ENCODE measurements at regions not wholly inside any gene's neighbourhood (a gene's known extent, or its start where the extent isn't known, plus 50 kb on each side); places are given as distances from the start of the nearest gene placed in this dataset.

- Histone ChIP-seq H3K27me3 (ENCODE audit: control insufficient read depth in 2 of 2, insufficient read depth in 2 of 2, low read length in 2 of 2) (no peaks in the 10 kb centered on the region), H3K79me2 (ENCODE audit: insufficient read depth, low read length) (no peaks in the 10 kb centered on the region), H3K27ac (ENCODE audit: low read depth in 1 of 2, low read length in 2 of 2) (no peak overlapping the region), H3K4me2 (replicated peaks; ENCODE audit: extremely low read depth, low read length, poor library complexity, severe bottlenecking) (no peak overlapping the region), H3K9me3 (replicated peaks in 1 of 2; ENCODE audit: control insufficient read depth in 1 of 2, insufficient read depth in 1 of 2, low read length in 2 of 2) (no peaks in the 10 kb centered on the region), H3K4me1 (ENCODE audit: control insufficient read depth in 1 of 2, insufficient read depth in 2 of 2, low read length in 2 of 2) (no peaks in the 10 kb centered on the region), H3K4me3 (replicated peaks in 1 of 3; ENCODE audit: low read depth in 2 of 3, low read length in 3 of 3) (no peak overlapping the region), H4K20me1 (ENCODE audit: insufficient read depth, low read length) (no peaks in the 10 kb centered on the region), H3K9ac (ENCODE audit: insufficient read depth, low read length, poor library complexity, severe bottlenecking) (no peak overlapping the region), H3K36me3 (replicated peaks in 1 of 2; ENCODE audit: control insufficient read depth in 1 of 2, insufficient read depth in 2 of 2, low read length in 2 of 2) (no peaks in the 10 kb centered on the region), H2AFZ (ENCODE audit: insufficient read depth, low read depth, low read length, poor library complexity, severe bottlenecking) (no peak overlapping the region)
- Mint-ChIP-seq H3K9me3 (peaks cover 0 to 7% (median 0%) of the 10 kb centered on the region in 7 donors), H3K36me3 (no peaks in the 10 kb centered on the region), H3K4me1 (no peaks in the 10 kb centered on the region), H3K27me3 (ENCODE audit: low read depth in 3 of 3) (peaks cover 1 to 4% (median 2%) of the 10 kb centered on the region in 3 donors), H3K4me3 (no peak overlapping the region), H3K27ac (no peak overlapping the region)
- WGBS (ENCODE audit: insufficient coverage): 83% methylated on average over 1 of the region's 2 CpGs
- intact Hi-C loops (cut with micrococcal nuclease): no loop called here
- TF ChIP-seq CTCF (IDR thresholded peaks at IDR 0.05): no peak
- no peak for DNase-seq
These were observed 239.4 kb upstream of the CAMK1G start for GRCh38 chr1:209344156-209344555.

GRCh38 chr1:209349363-209350308 lies 233.9 kb upstream of the CAMK1G start:
- Histone ChIP-seq H3K9me3 (replicated peaks in 1 of 2; ENCODE audit: control insufficient read depth in 1 of 2, insufficient read depth in 1 of 2, low read length in 2 of 2) (no peaks in the 10 kb centered on the region), H2AFZ (ENCODE audit: insufficient read depth, low read depth, low read length, poor library complexity, severe bottlenecking) (no peak overlapping the region), H4K20me1 (ENCODE audit: insufficient read depth, low read length) (no peaks in the 10 kb centered on the region), H3K27me3 (ENCODE audit: control insufficient read depth in 2 of 2, insufficient read depth in 2 of 2, low read length in 2 of 2) (no peaks in the 10 kb centered on the region), H3K4me3 (replicated peaks in 1 of 3; ENCODE audit: low read depth in 2 of 3, low read length in 3 of 3) (no peak overlapping the region), H3K9ac (ENCODE audit: insufficient read depth, low read length, poor library complexity, severe bottlenecking) (no peak overlapping the region), H3K27ac (ENCODE audit: low read depth in 1 of 2, low read length in 2 of 2) (no peak overlapping the region), H3K36me3 (replicated peaks in 1 of 2; ENCODE audit: control insufficient read depth in 1 of 2, insufficient read depth in 2 of 2, low read length in 2 of 2) (no peaks in the 10 kb centered on the region), H3K4me2 (replicated peaks; ENCODE audit: extremely low read depth, low read length, poor library complexity, severe bottlenecking) (no peak overlapping the region), H3K79me2 (ENCODE audit: insufficient read depth, low read length) (no peaks in the 10 kb centered on the region), H3K4me1 (ENCODE audit: control insufficient read depth in 1 of 2, insufficient read depth in 2 of 2, low read length in 2 of 2) (no peaks in the 10 kb centered on the region)
- no peak for TF ChIP-seq CTCF (IDR thresholded peaks at IDR 0.05)
- Mint-ChIP-seq H3K4me1 (no peaks in the 10 kb centered on the region), H3K9me3 (peaks cover 0 to 7% (median 0%) of the 10 kb centered on the region in 7 donors), H3K4me3 (no peak overlapping the region), H3K27me3 (ENCODE audit: low read depth in 3 of 3) (peaks cover 0 to 5% (median 0%) of the 10 kb centered on the region in 3 donors), H3K27ac (no peak overlapping the region), H3K36me3 (no peaks in the 10 kb centered on the region)
- 94% methylated on average over 3 of the region's 9 CpGs for WGBS (ENCODE audit: insufficient coverage)
- intact Hi-C loops (cut with micrococcal nuclease): no loop called here
- DNase-seq: no peak
